PC-3 (cell line): ENCODE measurements at regions not wholly inside any gene's neighbourhood (a gene's known extent, or its start where the extent isn't known, plus 50 kb on each side); places are given as distances from the start of the nearest gene placed in this dataset.

Experiments used
- EZH2 ChIP-seq: fragments of 300-600 bp; sonication (generic); IDR thresholded peaks from one replicate; pipeline ENCODE4 v1.6.1; 2017; ENCODE audit warnings: antibody characterized with exemption, mild to moderate bottlenecking, low read length; ENCODE audit not compliant: unreplicated experiment
- TF ChIP-seq, protein P1 (sequence below): fragments of 300-600 bp; sonication (generic); conservative IDR thresholded peaks from 2 replicates; pipeline ENCODE4 v1.5.1; 2017; ENCODE audit warnings: antibody characterized with exemption, low read depth, mild to moderate bottlenecking, low read length

DNA sequence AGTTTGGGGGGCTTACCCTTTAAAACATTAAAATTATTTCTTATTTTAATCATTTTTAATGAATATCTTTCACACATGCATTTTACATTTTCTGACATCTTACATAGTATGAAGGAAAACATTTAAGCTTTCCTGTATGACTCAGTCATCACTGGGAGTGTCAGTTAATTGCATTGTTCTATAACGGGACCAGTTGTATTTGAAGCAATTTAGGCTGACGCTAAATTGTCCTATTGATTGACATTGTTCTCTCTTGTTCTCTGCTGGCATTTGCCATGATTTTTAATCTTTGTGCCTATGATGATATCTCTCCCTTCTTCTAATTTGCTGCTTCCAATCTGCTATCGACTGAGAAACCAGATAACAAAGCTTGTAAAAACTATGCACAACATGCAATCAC, 190.5 kb upstream of the PIRT start:
- TF ChIP-seq, protein P1, sequence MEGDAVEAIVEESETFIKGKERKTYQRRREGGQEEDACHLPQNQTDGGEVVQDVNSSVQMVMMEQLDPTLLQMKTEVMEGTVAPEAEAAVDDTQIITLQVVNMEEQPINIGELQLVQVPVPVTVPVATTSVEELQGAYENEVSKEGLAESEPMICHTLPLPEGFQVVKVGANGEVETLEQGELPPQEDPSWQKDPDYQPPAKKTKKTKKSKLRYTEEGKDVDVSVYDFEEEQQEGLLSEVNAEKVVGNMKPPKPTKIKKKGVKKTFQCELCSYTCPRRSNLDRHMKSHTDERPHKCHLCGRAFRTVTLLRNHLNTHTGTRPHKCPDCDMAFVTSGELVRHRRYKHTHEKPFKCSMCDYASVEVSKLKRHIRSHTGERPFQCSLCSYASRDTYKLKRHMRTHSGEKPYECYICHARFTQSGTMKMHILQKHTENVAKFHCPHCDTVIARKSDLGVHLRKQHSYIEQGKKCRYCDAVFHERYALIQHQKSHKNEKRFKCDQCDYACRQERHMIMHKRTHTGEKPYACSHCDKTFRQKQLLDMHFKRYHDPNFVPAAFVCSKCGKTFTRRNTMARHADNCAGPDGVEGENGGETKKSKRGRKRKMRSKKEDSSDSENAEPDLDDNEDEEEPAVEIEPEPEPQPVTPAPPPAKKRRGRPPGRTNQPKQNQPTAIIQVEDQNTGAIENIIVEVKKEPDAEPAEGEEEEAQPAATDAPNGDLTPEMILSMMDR: no peak
- TF ChIP-seq EZH2: no peak
